K562 (cell line): ENCODE measurements at regions not wholly inside any gene's neighbourhood (a gene's known extent, or its start where the extent isn't known, plus 50 kb on each side); places are given as distances from the start of the nearest gene placed in this dataset.

Source experiments
- ATAC-seq: fragments of 200-7000 bp; cut with Tn5 transposase; 3 replicates; pipeline ENCODE4 v1.9.1; 2020; ENCODE audit warnings: moderate library complexity
- BruUV-seq: library from RNA; stranded (reverse); fragments of 400-500 nt; replicated peaks from 2 replicates; lab custom pipeline; 2021; lab: Mats Ljungman, UMichigan
- CTCF ChIA-PET: fragments of 300-600 bp; formaldehyde crosslinking; extraction: SDS; loops from one replicate; lab custom pipeline; 2021; ENCODE audit warnings: low intra/inter-chr PET ratio; lab: Yijun Ruan, JAX
- POLR2A ChIA-PET: fragments of 300-600, 350-650 bp; sonication (Branson Sonifier 250); formaldehyde crosslinking; extraction: SDS; loops from one replicate; lab custom pipeline; 2021; ENCODE audit warnings: antibody characterized with exemption, inconsistent platforms; lab: Yijun Ruan, JAX
- DNase-seq, 4 experiments: peaks; one replicate each; pipeline versions ENCODE4 v3.0.0 to v3.0.0-alpha.2; 2011 to 2018; ENCODE audit warnings: low spot score in 3 of 4, mixed read lengths in 3 of 4; ENCODE audit errors: extremely low read depth in 1 of 4
- FAIRE-seq: peaks from 2 replicates; lab custom pipeline; 2011; peaks lifted over from hg19 to GRCh38; lab: Jason Lieb, UNC
- H2AFZ ChIP-seq: 2 replicates; pipeline ENCODE4 v1.6.0; 2011; ENCODE audit warnings: low read depth, low read length, control low read depth, inconsistent platforms
- H3K27ac ChIP-seq: fragments of 200-600 bp; 3 replicates; pipeline ENCODE4 v1.8.0; 2011; ENCODE audit warnings: low read depth, mild to moderate bottlenecking, control low read depth, inconsistent platforms, low read length, moderate library complexity, mixed read lengths; ENCODE audit errors: extremely low read depth
- H3K27me3 ChIP-seq, 2 experiments: fragments of 300-600 bp in 1 of 2; 2 replicates in 1 of 2; 3 replicates in 1 of 2; pipeline versions ENCODE4 v1.6.0 to v1.8.0; 2011; ENCODE audit warnings: inconsistent platforms in 2 of 2, low read length in 2 of 2, mild to moderate bottlenecking in 1 of 2, mixed read lengths in 1 of 2, moderate library complexity in 1 of 2; ENCODE audit not compliant: control insufficient read depth in 2 of 2, insufficient read depth in 2 of 2
- H3K36me3 ChIP-seq: fragments of 300-600 bp; 3 replicates; pipeline ENCODE4 v1.8.0; 2011; ENCODE audit warnings: mild to moderate bottlenecking, low read length, inconsistent platforms; ENCODE audit not compliant: control insufficient read depth, insufficient read depth
- H3K4me1 ChIP-seq, 2 experiments: fragments of 200-600 bp in 1 of 2; replicated peaks in 1 of 2; 2 replicates in 1 of 2; 3 replicates in 1 of 2; pipeline versions ENCODE4 v1.5.1 to v1.8.0; 2011; ENCODE audit warnings: inconsistent platforms in 2 of 2, low read length in 2 of 2, mild to moderate bottlenecking in 1 of 2, mixed read lengths in 1 of 2, moderate library complexity in 1 of 2; ENCODE audit not compliant: control insufficient read depth in 2 of 2, insufficient read depth in 2 of 2
- H3K4me2 ChIP-seq: 2 replicates; pipeline ENCODE4 v1.6.1; 2011; ENCODE audit warnings: low read length, control low read depth, inconsistent platforms, mixed read lengths; ENCODE audit not compliant: insufficient read depth
- H3K4me3 ChIP-seq: fragments of 200-600 bp; sonication (generic), shearing (Covaris generic); 2 replicates; pipeline ENCODE4 v1.5.1; 2016; ENCODE audit warnings: control low read depth, inconsistent platforms
- H3K79me2 ChIP-seq: fragments of 200-600 bp; 3 replicates; pipeline ENCODE4 v1.8.0; 2011; ENCODE audit warnings: low read length, inconsistent platforms; ENCODE audit not compliant: control insufficient read depth, insufficient read depth
- H3K9ac ChIP-seq, 2 experiments: 2 replicates each; pipeline versions ENCODE4 v1.6.0 to v1.6.1; 2011; ENCODE audit warnings: low read depth in 2 of 2, low read length in 2 of 2, control low read depth in 1 of 2, inconsistent platforms in 1 of 2, mild to moderate bottlenecking in 1 of 2, mixed read lengths in 1 of 2; ENCODE audit not compliant: insufficient read depth in 1 of 2
- H3K9me1 ChIP-seq: one replicate; pipeline ENCODE4 v1.6.0; 2011; ENCODE audit warnings: inconsistent platforms, mild to moderate bottlenecking, low read length, moderate library complexity; ENCODE audit not compliant: control insufficient read depth, insufficient read depth
- H3K9me3 ChIP-seq: replicated peaks from 2 replicates; pipeline ENCODE4 v1.5.1; 2011; ENCODE audit warnings: low read depth, low read length, inconsistent platforms; ENCODE audit not compliant: control insufficient read depth, insufficient read depth
- H4K20me1 ChIP-seq: replicated peaks from 2 replicates; pipeline ENCODE4 v1.6.1; 2011; ENCODE audit warnings: low read length, inconsistent platforms, mixed read lengths; ENCODE audit not compliant: control insufficient read depth, insufficient read depth
- EHMT2 ChIP-seq: fragments of 450-650 bp; IDR thresholded peaks from 2 replicates; pipeline ENCODE4 v1.6.1; 2018; ENCODE audit warnings: antibody characterized with exemption
- ZNF12 ChIP-seq: sonication (generic); formaldehyde crosslinking; IDR thresholded peaks from 2 replicates; pipeline ENCODE4 v1.4.0; 2020; ENCODE audit warnings: mild to moderate bottlenecking, missing genetic modification reagents
- ZNF699 ChIP-seq: fragments of 250-450 bp; sonication (Bioruptor Pico); IDR thresholded peaks from 2 replicates; pipeline ENCODE4 v1.8.0; 2021; ENCODE audit warnings: mild to moderate bottlenecking, moderate library complexity; ENCODE audit not compliant: insufficient replicate concordance
- WGBS: fragments of 100-300 bp; shearing (Covaris generic); methylation state at CpG from one replicate; pipeline ENCODE4 v1.1.6; 2016; ENCODE audit warnings: low coverage, mixed read lengths; ENCODE audit not compliant: insufficient coverage; ENCODE audit errors: missing lambda C conversion rate; 5-methylcytosine and 5-hydroxymethylcytosine counted together
- in situ Hi-C: fragments of 300-500 bp; cut with MboI; formaldehyde crosslinking; loops from 4 replicates; pipeline ENCODE4 v1.15.0; 2018; ENCODE audit warnings: inconsistent platforms, mixed read lengths
- intact Hi-C: fragments of 100-400 bp; cut with micrococcal nuclease; formaldehyde crosslinking; loops from 2 replicates; pipeline ENCODE4 v1.14.2; 2022
- TF ChIP-seq, protein P1 (sequence below), 2 experiments: fragments of 450-650 bp; IDR thresholded peaks; 2 replicates each; pipeline ENCODE4 v1.6.1; 2016
- TF ChIP-seq, protein P2 (sequence below): fragments of 250-450 bp; sonication (Bioruptor Pico); IDR thresholded peaks from 2 replicates; pipeline ENCODE4 v1.4.0; 2020
- TF ChIP-seq, protein P3 (sequence below): IDR thresholded peaks from 2 replicates; pipeline ENCODE4 v1.6.1; 2011; ENCODE audit warnings: borderline replicate concordance, low read depth, mild to moderate bottlenecking, moderate library complexity, low read length; ENCODE audit not compliant: insufficient read depth, poor library complexity, severe bottlenecking
- TF ChIP-seq, protein P4 (sequence below): sonication (generic); formaldehyde crosslinking; IDR thresholded peaks from 2 replicates; pipeline ENCODE4 v1.8.1; 2023; ENCODE audit warnings: mild to moderate bottlenecking, missing genetic modification reagents

DNA sequence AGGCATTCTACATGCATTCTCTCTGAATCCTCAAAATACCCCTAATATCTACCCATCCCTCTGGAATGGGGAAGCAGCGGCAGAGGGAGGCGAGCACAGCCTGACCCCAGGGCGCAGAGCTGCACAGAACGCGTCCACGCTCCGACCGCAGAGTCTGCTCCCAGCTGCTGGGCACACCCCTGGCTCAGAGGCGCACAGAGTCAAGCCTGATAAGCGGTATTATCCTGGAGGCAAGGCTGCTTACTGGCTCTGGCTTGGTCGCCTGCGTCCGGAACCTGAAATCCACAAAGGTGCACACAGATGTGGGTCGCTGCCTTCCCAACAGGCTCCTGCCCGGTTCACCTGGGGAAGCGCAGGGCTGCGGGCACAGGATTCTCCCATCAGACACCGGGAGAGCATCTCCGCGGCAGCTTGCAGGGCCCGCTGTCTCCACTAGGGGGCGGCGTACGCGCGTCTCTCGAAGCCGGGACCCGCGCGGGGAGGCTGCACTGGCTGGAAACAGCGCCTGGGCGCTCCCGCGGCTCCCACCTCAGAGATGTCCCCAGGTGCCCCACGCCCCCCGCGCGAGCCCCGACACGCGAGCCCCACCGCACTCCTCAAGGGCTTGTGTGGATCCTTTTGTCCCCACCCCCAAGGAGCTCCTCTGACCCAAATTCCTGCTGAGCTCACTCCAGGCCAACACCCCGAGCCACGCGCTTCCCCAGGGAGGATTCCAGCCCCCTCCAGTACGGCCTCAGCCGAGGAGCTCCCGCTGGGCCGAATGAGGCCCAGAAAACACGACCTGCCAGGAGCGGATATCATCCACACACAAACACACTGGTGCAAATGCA lies 120.1 kb upstream of the FZD10 start:
- H4K20me1 ChIP-seq, result no peaks in the 10 kb centered on the region
- no peak overlapping the region for H2AFZ ChIP-seq
- H3K9me3 ChIP-seq, result peaks cover 2% of the 10 kb centered on the region; the same call in 1 of the 2 replicates
- ATAC-seq (peak; percentile 86), DNase-seq (peak; percentile 29 to 64 (median 58)), FAIRE-seq (no peak)
- H3K9ac ChIP-seq, result no peak overlapping the region
- peaks cover 2% of the 10 kb centered on the region for H3K9me1 ChIP-seq
- in situ Hi-C loops, result loop anchor here (25.0 kb wide), 1 partner anchor 695 kb away; no protein-coding TSS in a partner anchor
- POLR2A ChIA-PET, result no interaction called here
- intact Hi-C loops, result no loop called here
- CTCF ChIA-PET, result interaction anchor here (1.4 kb wide), 1 partner anchor 293 kb away, joined by 3 read pairs; no protein-coding TSS in a partner anchor
- no peak overlapping the region for H3K4me2 ChIP-seq
- WGBS, result 27% methylated on average over 27 of the region's 52 CpGs
- peaks cover 0 to 5% of the 10 kb centered on the region in 2 experiments; a peak in 2 of 5 replicates for H3K27me3 ChIP-seq
- no peaks in the 10 kb centered on the region for H3K79me2 ChIP-seq
- no peaks in the 10 kb centered on the region for H3K36me3 ChIP-seq
- no peak overlapping the region for H3K27ac ChIP-seq
- no TSS peak for BruUV-seq
- H3K4me3 ChIP-seq, result no peak overlapping the region
- no peaks in the 10 kb centered on the region for H3K4me1 ChIP-seq
- no peak for TF ChIP-seq ZNF699 (CRISPR knock-in tag)
- TF ChIP-seq, protein P1, sequence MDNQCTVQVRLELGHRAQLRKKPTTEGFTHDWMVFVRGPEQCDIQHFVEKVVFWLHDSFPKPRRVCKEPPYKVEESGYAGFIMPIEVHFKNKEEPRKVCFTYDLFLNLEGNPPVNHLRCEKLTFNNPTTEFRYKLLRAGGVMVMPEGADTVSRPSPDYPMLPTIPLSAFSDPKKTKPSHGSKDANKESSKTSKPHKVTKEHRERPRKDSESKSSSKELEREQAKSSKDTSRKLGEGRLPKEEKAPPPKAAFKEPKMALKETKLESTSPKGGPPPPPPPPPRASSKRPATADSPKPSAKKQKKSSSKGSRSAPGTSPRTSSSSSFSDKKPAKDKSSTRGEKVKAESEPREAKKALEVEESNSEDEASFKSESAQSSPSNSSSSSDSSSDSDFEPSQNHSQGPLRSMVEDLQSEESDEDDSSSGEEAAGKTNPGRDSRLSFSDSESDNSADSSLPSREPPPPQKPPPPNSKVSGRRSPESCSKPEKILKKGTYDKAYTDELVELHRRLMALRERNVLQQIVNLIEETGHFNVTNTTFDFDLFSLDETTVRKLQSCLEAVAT (IDR thresholded peaks at IDR 0.05), result no peak
- TF ChIP-seq, protein P2, sequence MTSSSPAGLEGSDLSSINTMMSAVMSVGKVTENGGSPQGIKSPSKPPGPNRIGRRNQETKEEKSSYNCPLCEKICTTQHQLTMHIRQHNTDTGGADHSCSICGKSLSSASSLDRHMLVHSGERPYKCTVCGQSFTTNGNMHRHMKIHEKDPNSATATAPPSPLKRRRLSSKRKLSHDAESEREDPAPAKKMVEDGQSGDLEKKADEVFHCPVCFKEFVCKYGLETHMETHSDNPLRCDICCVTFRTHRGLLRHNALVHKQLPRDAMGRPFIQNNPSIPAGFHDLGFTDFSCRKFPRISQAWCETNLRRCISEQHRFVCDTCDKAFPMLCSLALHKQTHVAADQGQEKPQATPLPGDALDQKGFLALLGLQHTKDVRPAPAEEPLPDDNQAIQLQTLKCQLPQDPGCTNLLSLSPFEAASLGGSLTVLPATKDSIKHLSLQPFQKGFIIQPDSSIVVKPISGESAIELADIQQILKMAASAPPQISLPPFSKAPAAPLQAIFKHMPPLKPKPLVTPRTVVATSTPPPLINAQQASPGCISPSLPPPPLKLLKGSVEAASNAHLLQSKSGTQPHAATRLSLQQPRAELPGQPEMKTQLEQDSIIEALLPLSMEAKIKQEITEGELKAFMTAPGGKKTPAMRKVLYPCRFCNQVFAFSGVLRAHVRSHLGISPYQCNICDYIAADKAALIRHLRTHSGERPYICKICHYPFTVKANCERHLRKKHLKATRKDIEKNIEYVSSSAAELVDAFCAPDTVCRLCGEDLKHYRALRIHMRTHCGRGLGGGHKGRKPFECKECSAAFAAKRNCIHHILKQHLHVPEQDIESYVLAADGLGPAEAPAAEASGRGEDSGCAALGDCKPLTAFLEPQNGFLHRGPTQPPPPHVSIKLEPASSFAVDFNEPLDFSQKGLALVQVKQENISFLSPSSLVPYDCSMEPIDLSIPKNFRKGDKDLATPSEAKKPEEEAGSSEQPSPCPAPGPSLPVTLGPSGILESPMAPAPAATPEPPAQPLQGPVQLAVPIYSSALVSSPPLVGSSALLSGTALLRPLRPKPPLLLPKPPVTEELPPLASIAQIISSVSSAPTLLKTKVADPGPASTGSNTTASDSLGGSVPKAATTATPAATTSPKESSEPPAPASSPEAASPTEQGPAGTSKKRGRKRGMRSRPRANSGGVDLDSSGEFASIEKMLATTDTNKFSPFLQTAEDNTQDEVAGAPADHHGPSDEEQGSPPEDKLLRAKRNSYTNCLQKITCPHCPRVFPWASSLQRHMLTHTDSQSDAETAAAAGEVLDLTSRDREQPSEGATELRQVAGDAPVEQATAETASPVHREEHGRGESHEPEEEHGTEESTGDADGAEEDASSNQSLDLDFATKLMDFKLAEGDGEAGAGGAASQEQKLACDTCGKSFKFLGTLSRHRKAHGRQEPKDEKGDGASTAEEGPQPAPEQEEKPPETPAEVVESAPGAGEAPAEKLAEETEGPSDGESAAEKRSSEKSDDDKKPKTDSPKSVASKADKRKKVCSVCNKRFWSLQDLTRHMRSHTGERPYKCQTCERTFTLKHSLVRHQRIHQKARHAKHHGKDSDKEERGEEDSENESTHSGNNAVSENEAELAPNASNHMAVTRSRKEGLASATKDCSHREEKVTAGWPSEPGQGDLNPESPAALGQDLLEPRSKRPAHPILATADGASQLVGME, result peak; percentile 72; the same call in 1 of the 2 replicates
- TF ChIP-seq, protein P3, sequence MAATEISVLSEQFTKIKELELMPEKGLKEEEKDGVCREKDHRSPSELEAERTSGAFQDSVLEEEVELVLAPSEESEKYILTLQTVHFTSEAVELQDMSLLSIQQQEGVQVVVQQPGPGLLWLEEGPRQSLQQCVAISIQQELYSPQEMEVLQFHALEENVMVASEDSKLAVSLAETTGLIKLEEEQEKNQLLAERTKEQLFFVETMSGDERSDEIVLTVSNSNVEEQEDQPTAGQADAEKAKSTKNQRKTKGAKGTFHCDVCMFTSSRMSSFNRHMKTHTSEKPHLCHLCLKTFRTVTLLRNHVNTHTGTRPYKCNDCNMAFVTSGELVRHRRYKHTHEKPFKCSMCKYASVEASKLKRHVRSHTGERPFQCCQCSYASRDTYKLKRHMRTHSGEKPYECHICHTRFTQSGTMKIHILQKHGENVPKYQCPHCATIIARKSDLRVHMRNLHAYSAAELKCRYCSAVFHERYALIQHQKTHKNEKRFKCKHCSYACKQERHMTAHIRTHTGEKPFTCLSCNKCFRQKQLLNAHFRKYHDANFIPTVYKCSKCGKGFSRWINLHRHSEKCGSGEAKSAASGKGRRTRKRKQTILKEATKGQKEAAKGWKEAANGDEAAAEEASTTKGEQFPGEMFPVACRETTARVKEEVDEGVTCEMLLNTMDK, result peak; percentile 10
- no peak for TF ChIP-seq ZNF12
- TF ChIP-seq, protein P4, sequence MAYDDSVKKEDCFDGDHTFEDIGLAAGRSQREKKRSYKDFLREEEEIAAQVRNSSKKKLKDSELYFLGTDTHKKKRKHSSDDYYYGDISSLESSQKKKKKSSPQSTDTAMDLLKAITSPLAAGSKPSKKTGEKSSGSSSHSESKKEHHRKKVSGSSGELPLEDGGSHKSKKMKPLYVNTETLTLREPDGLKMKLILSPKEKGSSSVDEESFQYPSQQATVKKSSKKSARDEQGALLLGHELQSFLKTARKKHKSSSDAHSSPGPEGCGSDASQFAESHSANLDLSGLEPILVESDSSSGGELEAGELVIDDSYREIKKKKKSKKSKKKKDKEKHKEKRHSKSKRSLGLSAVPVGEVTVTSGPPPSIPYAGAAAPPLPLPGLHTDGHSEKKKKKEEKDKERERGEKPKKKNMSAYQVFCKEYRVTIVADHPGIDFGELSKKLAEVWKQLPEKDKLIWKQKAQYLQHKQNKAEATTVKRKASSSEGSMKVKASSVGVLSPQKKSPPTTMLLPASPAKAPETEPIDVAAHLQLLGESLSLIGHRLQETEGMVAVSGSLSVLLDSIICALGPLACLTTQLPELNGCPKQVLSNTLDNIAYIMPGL, result no peak
- no peak for TF ChIP-seq EHMT2
